Left lung (tissue), 4 donors: ENCODE measurements at regions not wholly inside any gene's neighbourhood (a gene's known extent, or its start where the extent isn't known, plus 50 kb on each side); places are given as distances from the start of the nearest gene placed in this dataset.

Experiments used
- ATAC-seq: fragments of 200-7000 bp; cut with Tn5 transposase; one replicate; pipeline ENCODE4 v1.9.1; 2020; ENCODE audit warnings: moderate library complexity
- DNase-seq, 4 donors: peaks; one replicate each; pipeline ENCODE4 v3.0.0-alpha.2; 2013 to 2020
- H3K27ac ChIP-seq, 2 donors: fragments of 200-600 bp; sonication (generic) in 1 of 2; one replicate each; pipeline versions ENCODE4 v1.5.0 to v1.8.0; 2020 to 2021
- H3K27me3 ChIP-seq, 2 donors: fragments of 200-600 bp; sonication (generic) in 1 of 2; one replicate each; pipeline versions ENCODE4 v1.5.0 to v1.8.0; 2020 to 2021
- H3K36me3 ChIP-seq, 2 donors: fragments of 200-600 bp; sonication (generic) in 1 of 2; one replicate each; pipeline versions ENCODE4 v1.5.0 to v1.8.0; 2020 to 2021
- H3K4me1 ChIP-seq, 2 donors: fragments of 200-600 bp; one replicate each; pipeline ENCODE4 v1.8.0; 2021
- H3K4me3 ChIP-seq, 2 donors: fragments of 200-600 bp; sonication (generic) in 1 of 2; one replicate each; pipeline versions ENCODE4 v1.5.0 to v1.8.0; 2020 to 2021; ENCODE audit warnings: mild to moderate bottlenecking in 1 of 2
- H3K9me3 ChIP-seq, 2 donors: fragments of 200-600 bp; sonication (generic) in 1 of 2; one replicate each; pipeline versions ENCODE4 v1.5.0 to v1.8.0; 2020 to 2021
- CTCF ChIP-seq, 2 donors: fragments of 200-600 bp; sonication (generic) in 1 of 2; IDR thresholded peaks; one replicate each; pipeline versions ENCODE4 v1.5.0 to v1.8.0; 2021; ENCODE audit warnings: antibody characterized with exemption in 2 of 2
- intact Hi-C, 2 donors: fragments of 100-400 bp; cut with DNase I; formaldehyde crosslinking; loops; one replicate each; pipeline versions ENCODE4 v1.11.2 to v1.14.2; 2022
- donor health status: DM: no; HTN: yes; CAD: no.
- donor health status: DM: no; HTN: no; CAD: no.

DNA sequence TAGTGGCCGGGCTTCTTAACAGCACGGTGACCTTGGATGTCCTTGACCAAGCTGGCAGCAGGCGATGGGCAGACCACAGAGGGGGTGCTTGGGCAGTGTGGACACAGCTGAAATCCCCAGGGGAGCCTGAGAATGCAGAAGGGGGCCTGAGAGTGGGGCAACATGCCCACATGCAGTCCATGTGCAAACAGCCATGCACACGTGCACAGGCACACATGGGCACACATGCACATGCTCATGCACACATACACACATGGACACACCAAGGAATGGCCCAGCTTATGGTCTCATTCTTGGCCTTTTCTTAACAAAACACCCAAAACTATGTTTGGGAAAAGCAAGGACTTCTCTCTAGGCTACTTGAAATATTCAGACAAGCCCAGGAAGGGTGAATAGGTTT, 483.9 kb upstream of the MKI67 start:
- Histone ChIP-seq H3K9me3 (no peaks in the 10 kb centered on the region), H3K27me3 (no peaks in the 10 kb centered on the region), H3K36me3 (no peaks in the 10 kb centered on the region), H3K4me1 (no peaks in the 10 kb centered on the region), H3K27ac (no peak overlapping the region), H3K4me3 (no peak overlapping the region)
- ATAC-seq (no peak), DNase-seq (no peak)
- intact Hi-C loops = no loop called here
- no peak for TF ChIP-seq CTCF (IDR thresholded peaks at IDR 0.05)

DNA sequence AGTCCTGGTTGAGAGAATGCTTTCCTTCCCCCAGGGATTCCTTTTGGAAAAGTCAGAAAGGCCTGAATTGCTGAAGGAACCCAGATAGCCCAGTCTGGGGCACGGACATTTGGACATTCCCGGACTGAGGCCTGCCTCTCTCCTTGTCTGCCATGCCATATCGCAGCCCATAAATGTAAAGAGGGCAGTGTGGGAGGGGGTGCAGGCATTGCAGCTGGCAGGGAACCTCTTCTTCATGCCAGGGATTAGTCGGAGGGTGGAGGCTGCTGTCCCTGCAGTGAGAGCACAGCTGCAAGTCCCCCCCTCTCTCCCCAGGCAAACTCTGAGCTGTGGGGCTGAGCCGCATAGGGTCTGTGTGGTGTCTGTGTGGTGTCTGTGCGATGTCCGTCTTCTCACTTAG, 486.0 kb upstream of the MKI67 start:
- DNase-seq = no peak
- H3K4me1 ChIP-seq = no peaks in the 10 kb centered on the region
- no peak overlapping the region for H3K4me3 ChIP-seq
- TF ChIP-seq CTCF (IDR thresholded peaks at IDR 0.05) = no peak
- no peak overlapping the region for H3K27ac ChIP-seq
- no peaks in the 10 kb centered on the region for H3K36me3 ChIP-seq
- ATAC-seq = no peak
- no peaks in the 10 kb centered on the region for H3K9me3 ChIP-seq
- intact Hi-C loops = no loop called here
- no peaks in the 10 kb centered on the region for H3K27me3 ChIP-seq

GRCh38 chr10:128612631-128613030, 486.4 kb upstream of the MKI67 start:
- TF ChIP-seq CTCF (IDR thresholded peaks at IDR 0.05) = no peak
- no peak for ATAC-seq

GRCh38 chr10:128614016-128614605, 487.9 kb upstream of the MKI67 start:
- H3K4me3 ChIP-seq = no peak overlapping the region
- no peaks in the 10 kb centered on the region for H3K27me3 ChIP-seq
- H3K4me1 ChIP-seq = no peaks in the 10 kb centered on the region
- H3K36me3 ChIP-seq = no peaks in the 10 kb centered on the region
- ATAC-seq = no peak
- TF ChIP-seq CTCF (IDR thresholded peaks at IDR 0.05) = no peak
- intact Hi-C loops = no loop called here
- DNase-seq = no peak
- no peaks in the 10 kb centered on the region for H3K9me3 ChIP-seq
- no peak overlapping the region for H3K27ac ChIP-seq

More at GRCh38 chr10:128612631-128613030, 486.4 kb upstream of the MKI67 start:
- Histone ChIP-seq H3K27me3 (no peaks in the 10 kb centered on the region), H3K4me1 (no peaks in the 10 kb centered on the region), H3K27ac (no peak overlapping the region), H3K36me3 (no peaks in the 10 kb centered on the region), H3K4me3 (no peak overlapping the region), H3K9me3 (no peaks in the 10 kb centered on the region)
- DNase-seq = no peak
- intact Hi-C loops = no loop called here

DNA sequence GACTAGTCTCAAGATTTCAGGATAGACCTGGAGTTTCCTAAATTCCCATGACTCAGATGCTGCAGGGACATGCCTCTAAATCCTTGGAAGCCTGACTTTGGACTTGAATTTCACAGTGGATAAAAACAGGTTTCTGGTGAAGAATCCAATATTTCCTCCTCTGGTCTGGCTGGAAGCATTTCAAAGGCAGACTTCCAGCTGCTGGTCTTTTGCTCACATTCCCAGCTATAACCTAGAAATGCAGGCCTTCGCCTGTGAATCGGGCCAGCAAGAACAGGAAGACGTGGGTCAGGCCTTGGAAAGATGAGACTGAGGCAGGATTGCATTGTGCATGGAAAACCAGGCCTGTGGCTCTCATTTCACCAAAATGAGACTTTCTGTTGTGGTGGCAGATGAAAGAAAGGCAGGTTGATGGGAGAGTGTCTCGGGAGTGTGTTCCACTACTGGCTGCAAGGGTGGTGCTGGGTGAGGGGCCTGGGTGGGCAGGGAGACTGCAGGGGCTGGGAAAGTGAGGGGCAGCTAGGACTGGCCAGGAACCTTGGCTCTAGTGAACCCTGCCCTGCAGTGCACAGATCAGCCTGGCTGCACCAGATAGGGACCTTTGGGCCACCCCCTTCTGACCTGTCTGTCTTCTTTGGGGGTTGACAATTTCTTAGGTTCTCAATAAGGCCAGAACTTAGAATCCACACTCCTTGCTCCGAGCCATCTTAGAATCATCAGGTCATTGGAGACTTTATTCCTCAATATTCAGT, 488.8 kb upstream of the MKI67 start:
- H3K4me1 ChIP-seq = no peaks in the 10 kb centered on the region
- DNase-seq (no peak), ATAC-seq (no peak)
- H3K27ac ChIP-seq = no peak overlapping the region
- no peak overlapping the region for H3K4me3 ChIP-seq
- no peaks in the 10 kb centered on the region for H3K36me3 ChIP-seq
- H3K9me3 ChIP-seq = no peaks in the 10 kb centered on the region
- intact Hi-C loops = no loop called here
- no peaks in the 10 kb centered on the region for H3K27me3 ChIP-seq
- no peak for TF ChIP-seq CTCF (IDR thresholded peaks at IDR 0.05)
